GM12872 (cell line): ENCODE measurements at regions not wholly inside any gene's neighbourhood (a gene's known extent, or its start where the extent isn't known, plus 50 kb on each side); places are given as distances from the start of the nearest gene placed in this dataset.

Source experiments
- TF ChIP-seq, protein P1 (sequence below): IDR thresholded peaks from 3 replicates; pipeline ENCODE4 v1.5.1; 2011; ENCODE audit warnings: low read depth, mild to moderate bottlenecking, low read length, moderate library complexity; ENCODE audit not compliant: insufficient read depth

DNA sequence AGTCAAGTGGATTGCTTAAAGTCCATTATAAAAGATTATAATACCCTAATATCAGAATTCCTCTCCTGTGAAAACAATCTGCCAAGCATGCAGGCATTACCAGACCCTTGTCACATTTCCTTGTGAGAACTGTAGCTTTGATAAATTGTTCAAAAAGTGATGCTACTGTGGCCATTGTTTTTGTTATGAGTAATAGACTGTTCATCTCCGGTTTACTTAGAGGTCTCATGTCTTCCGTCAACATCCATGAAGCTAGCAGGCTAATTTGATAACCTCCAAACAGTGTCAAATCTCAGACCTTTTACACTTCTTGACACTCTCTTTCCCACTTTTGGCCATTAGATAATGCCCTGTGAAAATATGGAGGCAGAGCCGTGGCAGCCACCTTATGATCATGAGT is 342.7 kb downstream of the CPS1 start:
- TF ChIP-seq, protein P1, sequence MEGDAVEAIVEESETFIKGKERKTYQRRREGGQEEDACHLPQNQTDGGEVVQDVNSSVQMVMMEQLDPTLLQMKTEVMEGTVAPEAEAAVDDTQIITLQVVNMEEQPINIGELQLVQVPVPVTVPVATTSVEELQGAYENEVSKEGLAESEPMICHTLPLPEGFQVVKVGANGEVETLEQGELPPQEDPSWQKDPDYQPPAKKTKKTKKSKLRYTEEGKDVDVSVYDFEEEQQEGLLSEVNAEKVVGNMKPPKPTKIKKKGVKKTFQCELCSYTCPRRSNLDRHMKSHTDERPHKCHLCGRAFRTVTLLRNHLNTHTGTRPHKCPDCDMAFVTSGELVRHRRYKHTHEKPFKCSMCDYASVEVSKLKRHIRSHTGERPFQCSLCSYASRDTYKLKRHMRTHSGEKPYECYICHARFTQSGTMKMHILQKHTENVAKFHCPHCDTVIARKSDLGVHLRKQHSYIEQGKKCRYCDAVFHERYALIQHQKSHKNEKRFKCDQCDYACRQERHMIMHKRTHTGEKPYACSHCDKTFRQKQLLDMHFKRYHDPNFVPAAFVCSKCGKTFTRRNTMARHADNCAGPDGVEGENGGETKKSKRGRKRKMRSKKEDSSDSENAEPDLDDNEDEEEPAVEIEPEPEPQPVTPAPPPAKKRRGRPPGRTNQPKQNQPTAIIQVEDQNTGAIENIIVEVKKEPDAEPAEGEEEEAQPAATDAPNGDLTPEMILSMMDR: no peak

DNA sequence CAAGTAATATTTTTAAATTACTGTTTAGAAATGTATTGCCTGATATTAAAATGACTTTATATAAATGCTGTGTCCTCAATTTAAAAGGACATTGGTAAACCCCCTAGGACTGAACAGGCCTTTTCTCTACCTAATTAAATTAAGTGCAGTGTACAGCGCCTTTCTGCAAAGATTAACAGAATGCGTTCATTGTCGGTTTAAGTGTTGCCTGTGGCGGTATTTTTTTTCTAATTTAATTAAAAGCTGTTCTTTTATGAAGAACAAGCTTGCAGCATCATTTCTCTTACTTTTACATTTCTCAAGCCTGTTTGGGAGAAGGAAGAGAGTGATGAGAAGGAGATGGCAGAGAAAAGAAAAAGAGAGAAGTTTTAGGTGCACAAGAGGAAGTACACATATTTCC is 344.9 kb downstream of the CPS1 start:
- TF ChIP-seq, protein P1: no peak

DNA sequence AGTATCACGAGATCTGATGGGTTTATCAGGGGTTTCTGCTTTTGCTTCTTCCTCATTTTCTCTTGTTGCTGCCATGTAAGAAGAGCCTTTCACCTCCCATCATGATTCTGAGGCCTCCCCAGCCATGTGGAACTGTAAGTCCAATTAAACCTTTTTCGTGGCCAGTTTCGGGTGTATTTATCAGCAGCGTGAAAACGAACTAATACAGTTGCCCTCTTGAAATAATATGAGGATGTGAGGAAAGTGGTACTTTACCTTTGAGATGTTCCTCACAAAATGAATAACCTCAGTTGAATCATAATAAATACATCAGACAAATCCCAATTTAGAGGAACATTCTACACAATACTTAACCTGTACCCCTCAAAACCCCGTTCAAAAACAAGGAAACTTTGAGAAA is 356.4 kb downstream of the CPS1 start:
- TF ChIP-seq, protein P1: no peak

DNA sequence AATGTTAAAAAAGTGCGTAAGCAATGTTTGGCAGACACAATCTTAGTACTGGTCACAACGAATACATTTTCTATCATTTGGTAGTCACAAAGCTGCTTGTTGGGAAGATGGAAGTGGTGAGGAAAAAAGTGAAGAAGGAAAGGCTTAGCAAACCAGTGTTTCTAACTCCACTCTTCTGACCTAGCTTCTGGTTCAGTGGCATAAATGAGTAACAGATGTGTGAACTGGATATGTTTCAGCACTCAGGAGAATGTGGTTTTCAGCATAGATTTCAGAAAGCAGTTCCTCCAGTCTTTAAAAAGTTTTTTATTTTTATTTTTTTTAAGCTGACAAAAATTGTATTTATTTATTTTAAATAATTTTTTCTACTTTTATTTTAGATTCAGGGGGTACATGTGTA is 357.1 kb downstream of the CPS1 start:
- TF ChIP-seq, protein P1: no peak

DNA sequence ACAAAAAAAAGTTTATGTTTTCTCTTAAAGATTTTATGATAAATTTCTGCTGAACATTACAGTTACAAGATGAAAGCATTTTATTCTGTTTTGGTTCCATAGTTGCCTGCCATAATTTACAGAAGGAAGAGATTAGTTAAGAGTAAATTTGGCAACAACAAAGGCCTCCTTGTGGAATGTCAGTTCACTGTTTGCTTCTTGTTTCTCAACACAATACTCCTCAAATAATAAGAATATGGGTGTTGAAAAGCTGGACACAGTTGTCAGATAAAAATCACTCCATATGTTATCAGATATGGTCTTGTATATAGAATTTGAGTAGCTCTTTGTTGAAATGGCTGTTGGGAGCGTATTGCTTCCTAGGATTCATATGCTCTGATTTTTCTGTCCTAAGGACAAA is 359.5 kb downstream of the CPS1 start:
- TF ChIP-seq, protein P1: no peak

DNA sequence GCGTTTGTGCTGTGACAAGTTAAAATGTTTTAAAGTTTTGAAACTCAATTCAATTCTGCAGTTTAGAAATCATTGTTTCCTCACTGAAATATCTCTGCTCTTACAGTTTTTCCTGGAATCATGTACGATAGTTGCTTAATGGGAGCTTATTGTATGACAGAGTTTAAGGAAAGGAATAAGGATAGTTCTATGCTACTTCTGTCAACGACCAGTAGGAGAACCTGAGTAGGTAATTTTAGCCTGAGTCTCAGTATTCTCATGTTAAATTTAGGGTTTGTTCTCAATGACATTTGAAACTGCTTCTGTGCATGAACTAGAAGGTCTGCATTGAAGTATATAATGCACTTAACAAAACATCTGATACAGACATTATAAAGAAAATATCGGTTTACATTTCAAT is 361.1 kb downstream of the CPS1 start:
- TF ChIP-seq, protein P1: no peak

DNA sequence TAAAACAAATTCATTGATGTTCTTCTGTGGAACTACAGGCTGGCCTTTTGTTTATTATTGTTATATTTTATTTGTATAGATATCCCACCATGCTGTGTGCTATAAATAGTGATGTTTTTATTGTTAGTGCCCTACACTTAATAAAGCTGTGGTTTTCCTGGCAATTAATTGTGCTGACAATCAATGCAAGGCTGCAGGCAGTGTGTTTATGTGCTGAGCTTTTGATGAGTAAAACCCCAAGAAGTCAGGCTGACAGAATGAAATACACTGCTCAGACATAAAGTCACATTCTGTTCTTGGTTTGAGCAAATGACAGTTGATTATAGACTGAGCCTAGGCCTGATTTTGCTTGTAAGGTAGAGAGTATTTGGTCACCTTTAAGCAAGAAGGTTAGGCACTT is 362.7 kb downstream of the CPS1 start:
- TF ChIP-seq, protein P1: no peak

DNA sequence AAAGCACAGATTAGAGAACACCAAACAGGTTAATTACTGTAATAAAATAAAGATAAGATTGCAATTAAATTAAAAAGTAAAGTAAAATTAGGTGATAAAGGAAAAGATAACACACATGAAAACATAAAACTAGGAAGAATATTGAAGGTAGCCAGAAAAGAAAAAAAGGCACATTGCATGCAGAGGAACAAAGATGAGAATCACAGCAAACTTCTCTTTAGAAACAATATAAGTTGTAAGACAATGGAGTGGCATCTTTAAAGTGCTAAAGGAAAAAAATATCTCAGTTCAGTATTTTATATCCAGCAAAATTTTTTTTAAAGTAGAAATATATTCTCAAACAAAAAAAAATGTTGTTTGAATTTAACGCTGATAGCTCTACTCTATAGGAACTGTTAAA is 366.0 kb downstream of the CPS1 start:
- TF ChIP-seq, protein P1: no peak
